IPS DF 6.9 (cell line): ENCODE measurements at regions not wholly inside any gene's neighbourhood (a gene's known extent, or its start where the extent isn't known, plus 50 kb on each side); places are given as distances from the start of the nearest gene placed in this dataset.

ENCODE experiments used
- DNase-seq: peaks from one replicate; pipeline ENCODE4 v3.0.0-alpha.2; 2013; ENCODE audit warnings: low read depth, low spot score
- H3K27ac ChIP-seq: one replicate; pipeline ENCODE4 v1.5.1; 2013; ENCODE audit warnings: low read length, control low read depth
- H3K27me3 ChIP-seq: 2 replicates; pipeline ENCODE4 v1.6.1; 2013; ENCODE audit warnings: mild to moderate bottlenecking, low read length; ENCODE audit not compliant: control insufficient read depth, insufficient read depth
- H3K36me3 ChIP-seq: 2 replicates; pipeline ENCODE4 v1.6.1; 2013; ENCODE audit warnings: low read length; ENCODE audit not compliant: control insufficient read depth, insufficient read depth
- H3K4me1 ChIP-seq: 2 replicates; pipeline ENCODE4 v1.6.1; 2013; ENCODE audit warnings: low read length; ENCODE audit not compliant: control insufficient read depth, insufficient read depth
- H3K4me3 ChIP-seq: 2 replicates; pipeline ENCODE4 v1.5.1; 2013; ENCODE audit warnings: mild to moderate bottlenecking, low read length
- H3K9me3 ChIP-seq: 2 replicates; pipeline ENCODE4 v1.6.1; 2013; ENCODE audit warnings: low read length, inconsistent platforms; ENCODE audit not compliant: control insufficient read depth, insufficient read depth
- WGBS: extraction: QIAGEN DNeasy Blood & Tissue Kit; methylation state at CpG from one replicate; pipeline ENCODE4 v1.1.7; 2013; ENCODE audit warnings: mixed read lengths, missing lambda C conversion rate; ENCODE audit not compliant: insufficient read length, insufficient coverage; 5-methylcytosine and 5-hydroxymethylcytosine counted together

DNA sequence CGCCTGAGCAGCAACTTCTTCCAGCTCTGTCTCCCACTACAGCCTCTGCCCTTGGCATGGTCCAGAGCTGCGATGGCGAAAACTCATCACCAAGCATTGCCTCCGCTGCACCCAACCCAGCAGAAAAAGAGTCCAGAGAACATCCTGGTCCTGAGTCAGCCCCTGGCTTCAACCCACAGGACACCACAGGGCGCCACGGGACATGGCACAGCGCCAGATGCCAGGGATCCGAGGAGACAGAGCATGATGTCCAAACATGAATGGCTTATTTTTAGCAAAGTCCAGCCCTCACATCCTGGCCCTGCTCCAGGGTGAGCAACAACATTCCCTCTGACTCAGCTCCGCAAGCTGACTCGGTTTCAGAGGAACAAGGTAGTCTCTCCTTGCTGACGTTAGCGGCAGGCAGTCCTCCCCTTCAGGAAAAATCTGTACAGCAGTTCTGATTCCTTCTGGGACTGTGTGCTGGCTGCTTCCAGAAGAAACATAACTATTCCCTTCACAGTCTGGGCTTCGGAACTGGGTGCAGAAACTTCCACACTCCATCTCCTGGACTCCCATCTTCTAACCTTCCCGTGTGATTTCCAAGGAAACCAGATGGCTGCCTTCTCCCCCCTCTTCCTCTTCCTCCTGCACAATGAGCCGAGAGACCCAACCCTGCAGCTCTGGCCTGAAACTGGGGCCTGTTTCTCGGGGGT, 131.3 kb downstream of the TOMM20 start:
- no peak for DNase-seq
- no peaks in the 10 kb centered on the region for H3K4me1 ChIP-seq
- WGBS, result no CpG with 5 or more reads among the region's 16 CpGs
- H3K9me3 ChIP-seq, result no peaks in the 10 kb centered on the region
- H3K27me3 ChIP-seq, result no peaks in the 10 kb centered on the region
- H3K36me3 ChIP-seq, result no peaks in the 10 kb centered on the region
- H3K4me3 ChIP-seq, result no peak overlapping the region
- H3K27ac ChIP-seq, result no peak overlapping the region

DNA sequence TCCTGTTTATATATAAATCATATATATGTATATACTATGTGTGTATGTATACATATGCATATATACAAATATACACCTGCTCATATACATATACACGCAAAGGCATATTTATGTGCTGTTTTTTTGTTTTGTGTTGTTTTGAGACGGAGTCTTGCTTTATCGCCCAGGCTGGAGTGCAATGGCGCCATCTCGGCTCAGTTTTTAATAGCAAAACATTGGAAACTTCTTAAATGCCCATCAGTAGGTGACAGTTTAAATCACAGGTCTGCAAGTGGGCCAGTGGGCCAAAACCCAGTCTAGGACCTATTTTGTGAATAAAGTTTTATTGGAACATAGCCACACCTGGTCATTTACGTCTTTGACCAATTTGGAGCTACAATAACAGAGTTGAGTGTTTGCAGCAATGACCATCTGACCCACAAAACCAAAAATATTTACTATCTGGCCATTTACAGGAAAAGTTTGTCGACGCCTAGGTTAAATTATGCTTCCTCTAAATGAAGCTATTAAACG, 132.3 kb downstream of the TOMM20 start:
- WGBS, result no CpG with 5 or more reads among the region's 9 CpGs
- Histone ChIP-seq H3K36me3 (no peaks in the 10 kb centered on the region), H3K27me3 (no peaks in the 10 kb centered on the region), H3K27ac (no peak overlapping the region), H3K4me1 (no peaks in the 10 kb centered on the region), H3K9me3 (no peaks in the 10 kb centered on the region), H3K4me3 (no peak overlapping the region)
- no peak for DNase-seq

DNA sequence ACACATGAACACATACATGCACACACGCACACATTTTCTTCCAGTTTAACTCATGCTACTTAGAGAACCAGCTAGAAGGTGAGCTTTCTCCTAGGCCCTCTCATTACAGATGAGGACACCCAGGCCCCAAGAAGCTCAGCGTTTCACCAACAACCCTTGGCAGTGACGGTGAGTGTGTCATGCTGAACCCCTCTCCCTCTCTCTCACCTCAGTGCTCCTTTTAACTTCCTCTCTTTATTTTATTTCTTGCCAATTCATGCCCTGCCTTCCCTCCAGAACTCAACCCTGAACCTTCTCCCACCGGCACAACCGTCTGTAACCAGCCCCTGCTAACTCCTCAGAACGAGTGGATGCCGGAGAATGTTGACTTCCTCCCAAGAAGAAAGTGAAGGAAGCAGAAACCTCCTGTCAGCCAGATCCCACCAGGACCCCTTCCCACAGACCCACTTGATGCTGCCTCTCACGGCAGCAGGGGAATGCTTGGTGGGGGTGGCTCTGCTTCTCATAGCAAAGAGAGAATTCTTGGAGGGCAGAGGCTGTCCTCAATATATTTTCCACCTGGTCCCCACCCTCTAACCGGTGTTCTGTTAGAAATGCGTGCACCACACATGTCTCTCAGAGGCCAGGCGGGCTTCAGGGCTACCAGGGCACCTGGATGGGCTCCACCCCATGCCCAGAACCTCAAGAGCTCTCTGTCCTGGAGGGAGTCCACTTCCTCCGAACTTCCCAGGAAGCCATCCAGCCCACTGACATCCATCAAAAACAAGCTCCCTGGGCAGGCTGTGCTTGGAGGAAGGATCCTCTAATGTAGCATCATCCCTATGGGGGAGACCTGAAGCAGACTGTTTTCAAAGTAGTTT, 134.0 kb downstream of the TOMM20 start:
- H3K36me3 ChIP-seq, result no peaks in the 10 kb centered on the region
- no peaks in the 10 kb centered on the region for H3K4me1 ChIP-seq
- H3K4me3 ChIP-seq, result no peak overlapping the region
- no peaks in the 10 kb centered on the region for H3K9me3 ChIP-seq
- DNase-seq, result no peak
- no CpG with 5 or more reads among the region's 12 CpGs for WGBS
- no peak overlapping the region for H3K27ac ChIP-seq
- H3K27me3 ChIP-seq, result no peaks in the 10 kb centered on the region

DNA sequence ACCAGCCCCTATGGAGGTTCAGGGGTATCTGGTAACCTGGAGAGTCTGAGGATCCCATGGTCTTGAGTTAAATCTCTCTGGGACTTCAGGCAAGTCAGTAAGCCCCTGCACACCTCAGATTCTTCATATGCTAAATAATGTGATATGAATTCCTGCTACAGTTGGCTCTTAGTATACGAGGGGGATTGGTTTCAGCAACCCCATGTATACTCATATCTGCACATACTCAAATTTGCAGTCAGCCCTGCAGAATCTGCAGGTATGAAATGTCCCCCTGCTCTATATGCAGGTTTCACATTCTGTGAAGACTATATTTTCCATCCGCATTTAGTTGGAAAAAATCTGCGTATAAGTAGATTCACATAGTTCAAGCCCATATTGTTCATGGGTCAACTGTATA, 136.6 kb downstream of the TOMM20 start:
- DNase-seq, result no peak
- H3K27ac ChIP-seq, result no peak overlapping the region
- H3K4me3 ChIP-seq, result no peak overlapping the region
- peaks cover 3% of the 10 kb centered on the region; the same call in 1 of the 2 replicates for H3K4me1 ChIP-seq
- H3K36me3 ChIP-seq, result no peaks in the 10 kb centered on the region
- no peaks in the 10 kb centered on the region for H3K9me3 ChIP-seq
- H3K27me3 ChIP-seq, result no peaks in the 10 kb centered on the region
- WGBS, result no CpG with 5 or more reads among the region's 3 CpGs

DNA sequence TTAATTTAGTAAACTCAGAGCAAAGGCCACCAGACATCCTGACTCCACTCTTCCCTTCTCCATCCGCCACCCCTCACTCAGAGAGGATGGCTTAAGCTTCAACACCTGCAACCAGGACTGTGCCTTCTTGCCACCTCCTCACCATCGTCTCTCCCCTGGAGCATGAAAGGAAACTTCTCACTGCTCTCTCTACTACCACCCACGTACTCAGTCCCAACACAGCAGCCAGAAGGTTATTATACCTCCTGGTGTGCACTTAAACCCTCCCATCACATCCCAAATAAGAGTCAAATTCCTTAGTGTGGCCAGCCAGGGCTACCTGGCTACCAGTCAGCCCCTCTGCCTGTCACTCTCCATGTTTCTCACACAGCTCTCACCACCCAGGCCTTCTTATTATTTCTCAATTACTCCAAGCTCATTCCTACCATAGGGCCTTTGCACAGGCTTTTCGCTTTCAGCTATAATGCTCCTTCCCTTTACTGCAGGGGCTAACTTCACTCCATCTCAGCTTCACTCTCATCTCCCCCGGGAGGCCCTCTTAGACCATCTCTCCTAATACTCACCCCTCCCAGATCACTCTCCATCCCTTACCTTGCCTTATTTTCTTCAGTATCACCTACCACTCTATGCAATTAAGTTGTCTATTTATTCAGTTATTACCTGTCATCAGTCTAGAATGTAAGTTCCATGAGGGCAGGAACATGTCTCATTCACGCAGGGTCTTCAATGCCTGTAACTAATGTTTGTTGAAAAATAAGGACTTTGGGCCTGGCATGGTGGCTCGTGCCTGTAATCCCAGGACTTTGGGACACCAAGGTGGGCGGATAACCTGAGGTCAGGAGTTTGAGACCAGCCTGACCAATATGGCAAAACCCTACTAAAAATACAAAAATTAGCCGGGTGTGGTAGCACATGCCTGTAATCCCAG, 137.5 kb downstream of the TOMM20 start:
- Histone ChIP-seq H3K36me3 (no peaks in the 10 kb centered on the region), H3K9me3 (no peaks in the 10 kb centered on the region), H3K27me3 (no peaks in the 10 kb centered on the region), H3K4me3 (no peak overlapping the region), H3K27ac (no peak overlapping the region), H3K4me1 (peaks cover 5% of the 10 kb centered on the region; the same call in 1 of the 2 replicates)
- DNase-seq, result no peak
- WGBS, result no CpG with 5 or more reads among the region's 9 CpGs

DNA sequence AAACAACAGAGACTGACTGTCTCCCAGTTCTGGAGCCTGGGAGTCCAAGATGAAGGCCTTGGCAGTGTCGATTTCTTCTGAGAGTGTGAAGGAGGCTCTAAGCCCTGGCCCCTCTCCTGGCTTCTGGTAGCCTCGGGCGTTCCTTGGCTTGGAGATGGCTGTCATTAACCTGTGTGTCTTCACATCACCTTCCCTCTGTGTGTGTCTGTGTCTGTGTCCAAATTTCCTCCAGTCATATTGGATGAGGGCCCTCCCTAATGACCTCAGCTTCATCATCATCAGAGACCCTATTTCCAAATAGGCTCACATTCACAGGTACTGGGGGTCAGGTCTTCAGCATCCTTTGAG, 138.3 kb downstream of the TOMM20 start:
- Histone ChIP-seq H3K4me1 (peaks cover 5% of the 10 kb centered on the region; the same call in 1 of the 2 replicates), H3K36me3 (no peaks in the 10 kb centered on the region), H3K9me3 (no peaks in the 10 kb centered on the region), H3K4me3 (no peak overlapping the region), H3K27ac (no peak overlapping the region), H3K27me3 (no peaks in the 10 kb centered on the region)
- DNase-seq, result no peak
- WGBS, result no CpG with 5 or more reads among the region's 3 CpGs

DNA sequence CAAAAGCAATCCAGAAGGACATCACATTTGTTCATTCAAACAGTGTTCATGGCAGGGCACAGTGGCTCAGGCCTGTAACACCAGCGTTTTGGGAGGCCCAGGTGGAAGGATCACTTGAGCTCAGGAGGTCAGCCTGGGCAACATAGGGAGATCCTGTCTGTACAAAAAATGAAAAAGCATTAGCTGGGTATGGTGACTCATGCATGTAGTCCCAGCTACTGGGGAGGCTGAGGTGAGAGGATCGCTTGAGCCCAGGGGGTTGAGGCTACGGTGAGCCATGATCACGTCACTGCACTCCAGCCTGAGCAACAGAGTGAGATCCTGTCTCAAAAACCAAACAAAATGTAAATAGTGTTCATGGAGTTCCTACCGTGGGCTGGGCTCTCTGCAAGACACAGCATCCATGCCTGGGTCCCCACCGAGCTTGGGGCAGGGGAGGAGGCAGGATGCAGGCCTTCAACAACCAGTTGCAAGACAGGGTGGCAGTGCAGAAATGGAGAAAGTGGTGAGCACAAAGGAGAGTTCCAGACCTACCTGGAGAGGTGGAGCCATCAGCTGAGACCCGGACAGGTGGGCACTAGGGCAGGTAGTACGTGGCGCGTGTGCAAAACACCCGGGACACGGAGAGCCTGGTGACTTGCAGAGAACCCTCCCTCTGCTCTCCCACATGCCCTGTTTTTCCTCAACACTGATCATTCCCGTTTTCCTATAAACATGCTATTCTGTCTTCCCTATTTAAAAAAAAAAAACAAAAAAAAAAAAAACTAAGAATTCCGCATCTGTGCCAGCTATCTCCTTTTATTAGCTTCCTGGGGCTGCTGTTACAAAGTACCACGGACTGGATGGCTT, 138.9 kb downstream of the TOMM20 start:
- Histone ChIP-seq H3K4me1 (peaks cover 5% of the 10 kb centered on the region; the same call in 1 of the 2 replicates), H3K27ac (no peak overlapping the region), H3K27me3 (no peaks in the 10 kb centered on the region), H3K4me3 (no peak overlapping the region), H3K9me3 (no peaks in the 10 kb centered on the region), H3K36me3 (no peaks in the 10 kb centered on the region)
- DNase-seq, result no peak
- no CpG with 5 or more reads among the region's 15 CpGs for WGBS

DNA sequence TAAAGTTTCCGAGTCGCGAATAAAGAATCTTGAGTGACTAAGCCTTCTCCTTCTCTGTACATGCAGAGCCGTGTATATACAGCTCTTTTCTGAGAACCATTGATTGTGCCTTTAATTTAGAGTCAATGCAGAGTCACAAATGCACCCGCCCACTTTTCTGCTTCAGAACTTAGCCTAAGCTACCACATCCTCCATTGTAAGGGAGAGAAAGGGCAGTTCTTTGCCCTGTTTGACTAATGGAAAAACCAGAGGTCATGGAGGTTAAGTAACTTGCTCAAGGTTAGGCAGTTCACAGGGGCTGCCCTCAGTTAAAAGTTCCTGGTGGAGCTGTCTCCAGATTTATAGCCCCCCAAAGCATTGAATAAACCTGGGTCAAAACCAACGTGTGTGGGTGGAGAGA, 139.6 kb downstream of the TOMM20 start:
- H3K27ac ChIP-seq, result no peak overlapping the region
- no peaks in the 10 kb centered on the region for H3K36me3 ChIP-seq
- no peak for DNase-seq
- WGBS, result no CpG with 5 or more reads among the region's 6 CpGs
- no peaks in the 10 kb centered on the region for H3K27me3 ChIP-seq
- H3K4me1 ChIP-seq, result peaks cover 5% of the 10 kb centered on the region; the same call in 1 of the 2 replicates
- no peaks in the 10 kb centered on the region for H3K9me3 ChIP-seq
- no peak overlapping the region for H3K4me3 ChIP-seq

DNA sequence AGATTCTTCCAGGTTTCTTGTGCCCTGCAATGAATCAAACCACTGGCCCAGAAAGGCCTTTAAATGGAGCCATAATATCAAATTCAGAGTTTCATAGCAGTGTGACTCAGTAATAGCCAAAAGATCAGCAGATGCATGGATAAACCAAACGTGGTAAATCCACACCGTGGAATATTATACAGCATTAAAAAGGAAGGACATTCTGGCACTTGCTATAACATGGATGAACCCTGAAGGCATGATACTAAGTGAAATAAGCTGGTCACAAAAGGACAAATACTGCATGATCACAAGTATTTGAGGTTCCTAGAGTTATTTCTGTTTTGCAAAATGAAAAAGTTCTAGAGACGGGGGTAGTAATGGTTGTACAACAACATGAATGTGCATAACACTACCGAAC, 140.1 kb downstream of the TOMM20 start:
- H3K9me3 ChIP-seq, result no peaks in the 10 kb centered on the region
- WGBS, result no CpG with 5 or more reads among the region's 4 CpGs
- no peak for DNase-seq
- no peaks in the 10 kb centered on the region for H3K36me3 ChIP-seq
- peaks cover 5% of the 10 kb centered on the region; the same call in 1 of the 2 replicates for H3K4me1 ChIP-seq
- H3K27ac ChIP-seq, result no peak overlapping the region
- no peak overlapping the region for H3K4me3 ChIP-seq
- H3K27me3 ChIP-seq, result no peaks in the 10 kb centered on the region
